NCI-H524 (cell line): ENCODE measurements at regions not wholly inside any gene's neighbourhood (a gene's known extent, or its start where the extent isn't known, plus 50 kb on each side); places are given as distances from the start of the nearest gene placed in this dataset.
"Not testable (repeated sequence)": the region's sequence is repeated elsewhere in the genome, so short reads cannot be mapped to it uniquely, and the experiment has no call there.

Source experiments
- DNase-seq, 2 experiments: peaks; one replicate each; lab custom pipeline; 2025; lab: John Stamatoyannopoulos, UW

GRCh38 chr15:58357529-58358476 is 74.0 kb upstream of the LIPC start:
- no peak for DNase-seq

- DNase-seq = no peak
Measured at GRCh38 chr15:58360421-58361090, 71.2 kb upstream of the LIPC start.

GRCh38 chr15:58361273-58361759 is 70.5 kb upstream of the LIPC start:
- DNase-seq = no peak

GRCh38 chr15:58362262-58362922 is 69.4 kb upstream of the LIPC start:
- DNase-seq = no peak

GRCh38 chr15:58363118-58363517 is 68.7 kb upstream of the LIPC start:
- DNase-seq = not testable (repeated sequence)

- DNase-seq = not testable (repeated sequence)
Measured at GRCh38 chr15:58363673-58364072, 68.1 kb upstream of the LIPC start.

GRCh38 chr15:58365098-58365497 is 66.7 kb upstream of the LIPC start:
- not testable (repeated sequence) for DNase-seq

GRCh38 chr15:58369261-58369701 is 62.5 kb upstream of the LIPC start:
- DNase-seq = no peak

GRCh38 chr15:58369956-58370355 is 61.8 kb upstream of the LIPC start:
- no peak for DNase-seq

- DNase-seq = no peak
Measured at GRCh38 chr15:58374147-58374546, 57.6 kb upstream of the LIPC start.

- no peak for DNase-seq
Measured at GRCh38 chr15:58377193-58377592, 54.6 kb upstream of the LIPC start.

GRCh38 chr15:58378241-58379085 is 53.3 kb upstream of the LIPC start:
- no peak for DNase-seq

- DNase-seq = not testable (repeated sequence)
Measured at GRCh38 chr15:58379454-58379853, 52.3 kb upstream of the LIPC start.

- DNase-seq = no peak
Measured at GRCh38 chr15:58380280-58380945, 51.4 kb upstream of the LIPC start.

GRCh38 chr15:58381697-58382096 is 50.1 kb upstream of the LIPC start:
- DNase-seq = no peak
